ENCODE measurements at regions not wholly inside any gene's neighbourhood (a gene's known extent, or its start where the extent isn't known, plus 50 kb on each side); places are given as distances from the start of the nearest gene placed in this dataset.

DNA sequence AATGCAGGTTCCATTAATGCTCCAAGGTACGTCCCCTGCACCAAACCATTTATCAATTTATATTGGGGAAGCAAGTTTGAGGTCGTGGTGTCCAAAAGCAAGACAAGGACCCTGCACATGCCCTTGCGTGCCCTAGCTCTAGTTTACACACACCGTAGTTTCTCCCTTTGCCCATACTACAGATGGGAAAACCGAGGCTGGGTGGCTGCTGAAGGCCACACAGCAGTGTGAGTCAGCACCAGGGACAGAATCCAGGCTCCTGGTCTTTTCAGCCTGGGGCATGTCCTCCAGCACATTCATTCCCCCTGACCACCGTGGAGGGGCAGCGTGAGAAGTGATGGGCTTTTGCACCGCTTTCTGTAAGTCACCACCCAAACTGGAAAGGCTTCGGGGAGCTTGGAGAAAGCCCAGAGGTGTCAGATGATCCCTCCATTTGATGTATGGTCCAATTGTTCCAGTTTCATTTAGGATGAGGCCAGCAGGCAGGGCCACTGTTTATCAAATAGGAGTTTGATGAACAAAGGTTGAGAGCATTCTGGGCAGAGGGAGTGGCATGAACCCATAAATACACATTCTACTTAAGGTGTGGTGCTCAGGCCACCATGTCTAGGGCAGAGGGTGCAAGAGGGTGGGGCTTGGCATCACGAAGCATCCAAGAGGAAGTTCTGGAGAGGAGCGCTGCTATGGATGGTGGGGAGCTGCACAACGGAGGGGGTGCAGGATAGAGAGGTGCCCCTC lies 274.1 kb downstream of the HAUS1 start:
- DNase-seq (ENCODE audit: low spot score), result no peak

DNA sequence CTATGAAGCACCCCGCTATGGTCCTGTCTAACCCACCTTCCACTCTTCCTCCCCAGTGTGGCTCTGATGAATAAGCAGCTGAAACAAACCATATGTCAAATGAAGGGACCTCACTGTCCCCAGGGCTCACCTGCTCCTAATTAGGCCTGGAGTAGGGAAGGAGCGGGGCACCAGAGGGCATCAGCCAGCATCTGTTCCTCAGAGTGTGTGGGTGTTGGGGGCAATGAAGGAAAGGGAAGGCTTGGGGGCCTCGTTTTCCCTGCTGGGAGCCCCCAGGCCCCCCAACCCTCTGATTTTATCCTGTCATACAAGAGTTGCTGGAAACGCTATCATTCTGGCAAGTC lies 274.7 kb downstream of the HAUS1 start:
- DNase-seq (ENCODE audit: low spot score), result no peak

DNA sequence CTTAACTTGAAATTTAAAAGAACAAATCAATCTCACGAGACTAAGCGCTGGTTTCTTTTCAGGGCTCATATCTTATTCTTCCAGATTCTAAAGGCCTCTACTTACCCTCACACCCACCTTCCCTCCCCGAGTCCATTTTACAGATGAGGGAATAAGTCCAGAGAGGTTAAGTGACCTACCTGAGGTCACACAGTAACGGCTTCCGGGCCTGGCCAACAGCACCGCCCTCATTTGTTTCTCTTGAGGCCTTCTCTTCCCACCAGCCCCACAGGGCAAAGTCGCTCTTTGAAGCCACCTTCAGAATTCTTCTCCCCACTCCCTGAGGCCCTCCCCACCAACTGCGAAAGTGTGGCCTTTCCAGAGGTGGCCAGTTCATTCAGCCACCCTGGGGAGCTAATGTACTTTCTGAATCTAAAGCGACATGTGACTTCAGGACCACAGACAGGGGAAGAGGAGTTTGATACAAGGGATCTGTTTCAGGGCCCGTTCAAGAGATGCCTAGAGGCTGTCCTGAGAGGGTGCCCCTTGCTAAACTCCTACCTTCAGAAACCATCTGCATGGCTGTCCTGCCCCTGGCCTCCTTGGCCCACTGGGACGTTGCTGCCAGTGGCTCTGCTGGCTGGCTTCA lies 275.3 kb downstream of the HAUS1 start:
- no peak for DNase-seq (ENCODE audit: low spot score)

DNA sequence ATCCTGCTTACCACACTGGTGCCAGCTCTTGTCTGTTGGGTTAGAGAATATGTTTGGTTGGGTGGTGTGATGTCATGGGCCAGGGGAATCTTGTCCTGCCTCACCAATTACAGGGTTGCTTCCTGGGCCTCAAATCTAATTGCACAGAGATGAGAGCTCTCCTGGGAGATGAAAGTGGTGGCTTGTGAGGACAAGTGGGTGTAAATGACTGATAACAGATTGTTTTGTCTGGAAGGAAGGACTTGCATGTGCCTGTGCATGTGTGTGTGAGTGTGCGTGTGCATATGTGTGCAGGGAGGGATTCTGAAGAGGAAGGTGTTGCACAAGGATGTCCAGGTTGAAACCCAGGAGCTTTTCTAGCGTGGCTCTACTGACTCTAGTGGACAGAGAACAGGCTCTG lies 271.9 kb downstream of the LOXHD1 start:
- no peak for DNase-seq (ENCODE audit: low spot score)

DNA sequence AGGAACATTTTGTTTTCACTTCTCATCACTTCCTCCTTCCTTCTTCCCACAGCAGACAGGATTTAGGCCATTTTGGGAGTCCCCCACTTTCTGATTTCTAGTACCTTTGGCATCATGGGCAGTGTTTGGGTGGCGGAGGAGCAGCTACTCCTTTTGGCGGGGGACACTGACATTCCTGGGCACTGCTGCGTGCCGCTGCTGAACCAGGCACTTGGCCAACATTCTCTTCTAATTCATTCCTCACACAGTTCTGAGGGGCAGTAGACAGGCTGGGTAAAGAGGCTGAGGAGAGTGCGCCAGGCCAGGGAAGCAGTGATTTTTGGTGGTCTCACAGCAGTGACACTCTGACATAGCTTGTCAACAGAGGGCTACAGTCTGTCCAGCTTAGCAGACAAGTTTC lies 270.2 kb downstream of the LOXHD1 start:
- no peak for DNase-seq (ENCODE audit: low spot score)

DNA sequence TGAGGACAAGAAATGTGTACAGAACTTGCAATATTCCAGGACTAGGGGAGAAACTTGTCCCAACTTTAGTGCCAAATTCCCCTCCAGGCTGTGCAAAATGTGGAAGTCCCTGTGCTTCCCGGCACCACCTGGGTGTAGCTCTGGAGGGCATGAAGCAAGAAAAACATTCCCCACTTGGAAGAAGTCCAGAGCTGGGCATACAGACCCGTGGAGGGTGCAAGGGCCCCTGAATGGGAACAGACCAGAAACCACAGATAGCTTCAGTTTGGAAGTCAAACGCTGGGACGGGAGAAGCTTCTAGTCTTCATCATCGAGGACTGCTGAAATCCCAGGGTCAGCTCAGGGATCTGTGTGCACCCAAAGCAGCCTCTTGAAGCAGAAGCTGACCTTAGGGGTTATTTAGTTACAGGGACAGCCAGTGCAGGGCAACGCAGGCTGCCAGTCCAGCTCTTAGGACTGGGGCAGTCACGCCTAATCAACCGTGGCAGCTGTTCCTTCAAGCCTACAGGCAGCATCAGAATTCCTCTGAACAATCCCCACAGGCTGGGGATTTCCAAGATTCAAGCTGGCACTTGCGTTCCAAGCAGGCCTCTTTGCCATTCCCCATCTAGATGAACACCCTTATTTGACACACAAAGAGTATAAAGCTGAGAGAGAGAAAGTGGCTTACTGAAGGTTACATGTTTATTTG lies 269.4 kb downstream of the LOXHD1 start:
- DNase-seq (ENCODE audit: low spot score), result no peak

DNA sequence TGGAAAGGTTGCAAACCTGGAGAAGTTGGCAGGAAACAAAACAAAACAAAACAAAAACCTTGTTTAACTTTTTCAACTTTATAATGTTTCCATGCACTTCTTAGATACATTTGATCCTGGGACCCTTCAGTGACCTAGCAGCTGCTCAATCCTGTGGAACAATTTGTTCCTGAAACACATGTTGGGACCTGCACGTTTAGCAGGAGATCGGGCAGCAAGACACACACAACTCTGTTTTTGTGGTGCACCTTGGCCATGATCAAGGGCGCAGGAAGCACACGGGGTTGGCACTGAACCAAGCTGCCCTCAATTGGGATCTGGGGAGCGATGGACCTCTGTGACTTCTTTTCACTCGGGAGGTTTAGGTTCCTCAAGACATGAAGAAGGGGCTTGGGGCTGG lies 268.7 kb downstream of the LOXHD1 start:
- DNase-seq (ENCODE audit: low spot score), result no peak

DNA sequence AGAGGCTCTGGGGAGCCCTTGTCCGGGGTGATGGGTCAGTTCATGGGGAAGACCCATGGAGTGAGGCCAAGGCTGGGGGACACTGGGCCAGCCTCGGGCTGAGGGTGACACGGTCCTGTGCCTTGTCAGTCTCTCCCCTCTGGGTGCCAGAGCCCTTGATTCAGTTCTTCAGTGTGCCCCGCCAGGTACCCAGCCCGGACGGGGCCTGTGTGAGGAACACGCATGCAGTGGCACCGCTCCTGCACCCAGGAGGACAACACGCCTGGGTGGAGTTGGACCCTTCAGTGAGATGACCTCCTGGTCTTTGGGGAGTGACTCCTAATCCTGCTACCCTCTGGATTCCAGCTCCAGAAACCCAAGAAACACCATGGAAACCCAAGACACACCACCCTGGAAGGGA lies 264.4 kb downstream of the LOXHD1 start:
- no peak for DNase-seq (ENCODE audit: low spot score)

DNA sequence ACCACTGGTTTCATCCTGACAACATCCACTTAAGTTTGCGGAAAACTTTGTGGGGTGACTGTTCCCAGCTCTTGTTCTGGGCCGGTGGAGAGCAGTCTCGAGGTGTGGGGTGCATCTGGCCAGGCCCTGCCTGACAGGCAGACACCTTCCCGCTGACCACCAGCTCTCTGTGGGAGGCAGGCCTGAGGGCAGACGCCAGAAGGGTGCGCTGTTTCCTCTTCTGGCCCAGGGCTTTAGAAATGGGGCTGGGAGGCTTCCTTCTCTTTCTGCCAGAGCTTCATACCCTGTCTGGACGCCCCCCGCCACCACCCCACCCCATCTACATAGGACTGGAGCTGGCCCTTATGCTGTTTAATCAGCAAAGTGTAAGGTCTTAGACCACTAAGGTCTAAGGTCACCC lies 263.8 kb downstream of the LOXHD1 start:
- DNase-seq (ENCODE audit: low spot score), result no peak

DNA sequence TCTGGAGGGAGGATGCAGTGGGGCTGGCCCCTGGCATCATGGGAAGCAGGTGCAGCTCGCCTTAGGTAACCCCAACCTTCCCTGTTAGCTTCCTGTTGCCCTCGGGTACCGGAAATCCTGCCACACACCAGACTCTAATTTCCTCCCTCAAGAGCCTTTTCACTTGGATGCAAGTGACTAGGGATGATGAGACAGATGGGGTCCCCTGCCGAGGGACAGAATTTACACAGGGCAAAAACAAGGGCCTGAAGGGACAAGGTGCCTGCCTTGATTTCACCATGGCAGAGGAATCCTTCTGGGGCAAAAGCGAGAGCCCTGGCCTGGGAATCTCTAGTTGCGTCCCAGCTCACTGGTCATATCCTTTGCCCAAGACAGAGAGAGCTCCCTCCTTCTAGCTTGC lies 263.1 kb downstream of the LOXHD1 start:
- DNase-seq (ENCODE audit: low spot score), result no peak

DNA sequence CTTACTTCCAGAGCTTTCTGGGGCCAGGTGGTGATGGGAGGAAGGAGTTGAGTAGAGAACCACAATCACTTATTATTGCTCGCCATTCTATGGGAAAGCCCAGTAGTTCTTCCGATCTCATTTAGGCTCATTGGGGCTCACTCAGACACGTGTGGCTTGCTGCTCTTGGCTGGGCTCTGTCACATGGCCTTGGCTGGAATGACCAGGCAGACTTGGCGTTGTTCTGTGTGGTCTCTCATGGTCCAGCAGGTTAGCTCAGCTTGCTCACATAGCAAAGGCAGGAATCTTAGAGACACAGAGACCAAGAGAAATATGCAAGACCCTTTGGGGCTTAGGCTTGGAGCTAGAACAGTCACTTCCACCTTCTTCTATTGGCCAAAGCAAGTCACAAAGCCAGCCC lies 261.2 kb downstream of the LOXHD1 start:
- DNase-seq (ENCODE audit: low spot score), result no peak

DNA sequence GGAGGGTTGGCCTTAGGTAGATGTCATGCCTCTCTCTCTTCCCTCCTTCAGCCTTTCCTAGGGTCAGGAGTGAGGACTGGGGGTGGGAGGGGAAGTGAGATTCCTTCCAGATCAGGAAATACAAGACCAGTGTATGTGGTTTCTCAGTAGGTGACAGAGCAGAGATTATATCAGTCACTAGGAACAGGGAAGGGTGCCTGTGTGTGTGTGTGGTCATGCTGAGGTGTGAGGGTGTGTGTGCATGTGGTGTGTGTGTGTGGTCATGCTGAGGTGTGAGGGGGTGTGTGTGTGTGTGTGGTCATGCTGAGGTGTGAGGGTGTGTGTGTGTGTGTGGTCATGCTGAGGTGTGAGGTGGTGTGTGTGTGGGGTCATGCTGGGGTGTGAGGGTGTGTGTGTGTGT lies 259.8 kb downstream of the LOXHD1 start:
- DNase-seq (ENCODE audit: low spot score), result no peak

DNA sequence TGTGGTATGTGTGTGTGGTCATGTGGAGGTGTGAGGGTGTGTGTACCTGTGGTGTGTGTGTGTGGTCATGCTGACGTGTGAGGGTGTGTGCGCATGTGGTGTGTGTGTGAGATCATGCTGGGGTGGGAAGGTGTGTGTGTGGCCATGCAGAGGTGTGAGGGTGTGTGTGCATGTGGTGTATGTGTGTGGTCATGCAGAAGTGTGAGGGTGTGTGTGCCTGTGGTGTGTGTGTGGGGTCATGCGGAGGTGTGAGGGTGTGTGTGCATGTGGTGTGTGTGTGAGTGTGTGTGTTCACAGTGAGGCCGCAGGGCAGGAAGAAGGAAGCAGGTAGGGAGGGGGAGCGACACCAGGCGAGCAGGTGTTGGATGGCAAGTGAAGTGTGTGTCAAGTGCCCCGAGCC lies 259.0 kb downstream of the LOXHD1 start:
- DNase-seq (ENCODE audit: low spot score), result no peak

DNA sequence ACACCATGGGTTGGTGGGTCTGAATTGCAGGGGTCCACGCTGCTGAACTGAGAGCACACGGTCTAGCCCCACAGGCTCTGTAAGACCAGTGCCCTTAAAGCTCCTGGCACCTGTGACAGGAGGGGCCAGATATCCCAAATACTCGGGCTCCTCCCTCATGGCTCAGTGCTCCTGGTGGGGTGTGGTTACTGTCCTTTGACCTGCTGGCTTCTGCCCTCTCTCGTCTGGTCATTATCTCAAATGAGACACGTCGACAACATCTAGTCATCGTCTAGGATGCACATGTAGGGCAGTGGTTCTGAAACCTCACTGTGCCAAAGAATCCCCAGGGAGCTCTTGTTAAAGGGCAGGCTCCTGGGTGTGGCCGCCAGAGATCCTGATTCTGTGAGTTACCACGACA lies 258.4 kb downstream of the LOXHD1 start:
- no peak for DNase-seq (ENCODE audit: low spot score)

DNA sequence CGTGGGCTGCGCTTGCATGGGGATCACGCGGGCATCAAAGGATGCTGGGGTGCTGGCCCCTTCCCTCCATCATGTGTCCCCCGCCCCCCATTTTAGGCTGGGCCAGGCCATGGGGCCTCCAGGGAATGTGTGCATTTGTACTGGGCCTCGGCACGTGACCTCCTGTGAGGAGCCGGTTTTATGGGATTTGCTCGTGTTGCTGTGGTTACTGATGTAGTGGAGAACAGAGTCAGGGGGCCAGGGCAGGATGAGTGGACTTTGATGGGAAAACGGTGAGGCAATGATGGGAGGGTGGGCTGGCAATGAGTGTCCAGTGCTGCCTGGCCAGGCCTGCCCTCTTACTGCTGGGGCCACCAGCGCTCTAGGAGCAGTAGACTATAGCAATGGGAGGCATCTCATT lies 257.7 kb downstream of the LOXHD1 start:
- DNase-seq (ENCODE audit: low spot score), result no peak

DNA sequence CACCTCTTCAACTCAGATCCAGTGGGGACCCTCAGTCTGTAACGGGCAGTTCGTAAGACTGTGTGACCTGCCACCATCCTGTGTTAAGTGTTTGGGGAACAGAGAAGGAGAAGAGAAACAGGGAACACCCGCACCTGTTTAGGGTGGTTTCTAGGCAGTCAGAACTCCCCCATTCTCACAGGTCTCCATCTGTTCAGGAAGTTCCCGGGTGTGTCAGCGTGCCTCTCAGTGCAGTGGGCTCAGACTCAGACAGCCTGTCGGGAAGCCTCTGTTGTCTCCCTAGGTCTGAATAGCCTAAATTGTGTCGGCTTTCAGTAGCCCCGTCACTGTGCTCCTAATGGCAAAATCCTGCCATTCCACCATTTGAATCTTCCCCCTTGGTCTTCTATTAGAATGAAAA lies 256.6 kb downstream of the LOXHD1 start:
- DNase-seq (ENCODE audit: low spot score), result no peak

DNA sequence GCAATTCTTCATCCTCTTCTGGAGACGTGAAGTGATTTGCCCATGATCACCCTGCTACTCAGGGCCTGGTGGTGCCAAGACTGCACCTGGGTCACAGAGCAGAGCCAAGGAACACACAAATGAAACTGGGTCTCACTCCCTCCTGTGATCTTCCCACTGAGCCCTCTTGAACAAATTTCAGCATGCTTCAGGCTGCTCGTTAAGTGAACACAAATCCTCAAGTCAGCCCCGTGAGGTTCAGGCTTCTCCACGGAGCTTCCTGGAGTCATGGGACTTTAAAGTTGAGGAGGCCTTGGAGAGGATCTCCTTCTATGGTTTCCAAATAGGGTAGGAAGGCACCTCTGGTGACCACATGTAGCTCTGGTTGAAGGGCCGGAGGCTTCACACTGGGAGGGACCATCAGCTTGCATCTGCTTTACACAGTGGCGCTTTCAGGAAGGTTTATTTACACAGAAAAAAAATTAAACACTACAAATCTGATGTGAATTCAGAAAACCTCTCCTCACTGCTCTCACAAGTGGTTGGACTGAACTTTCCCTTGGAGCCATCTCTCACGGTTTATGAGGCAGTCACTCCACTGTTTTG lies 255.4 kb downstream of the LOXHD1 start:
- no peak for DNase-seq (ENCODE audit: low spot score)

DNA sequence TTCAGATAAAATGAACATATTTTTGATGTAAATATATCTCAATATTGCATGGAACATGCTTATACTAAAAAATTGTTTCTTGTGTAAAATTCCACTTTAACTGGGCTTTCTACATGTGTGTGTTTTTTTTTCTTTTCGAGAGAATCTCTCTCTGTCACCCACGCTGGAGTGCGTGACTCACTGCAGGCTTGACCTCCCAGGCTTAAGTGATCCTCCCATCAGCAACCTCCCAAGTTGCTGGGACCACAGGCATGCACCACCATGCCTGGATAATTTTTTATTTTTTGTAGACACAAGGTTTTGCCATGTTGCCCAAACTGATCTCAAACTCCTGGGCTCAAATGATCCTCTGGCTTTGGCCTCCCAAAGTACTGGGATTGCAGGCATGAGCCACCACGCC lies 254.6 kb downstream of the LOXHD1 start:
- no peak for DNase-seq (ENCODE audit: low spot score)

DNA sequence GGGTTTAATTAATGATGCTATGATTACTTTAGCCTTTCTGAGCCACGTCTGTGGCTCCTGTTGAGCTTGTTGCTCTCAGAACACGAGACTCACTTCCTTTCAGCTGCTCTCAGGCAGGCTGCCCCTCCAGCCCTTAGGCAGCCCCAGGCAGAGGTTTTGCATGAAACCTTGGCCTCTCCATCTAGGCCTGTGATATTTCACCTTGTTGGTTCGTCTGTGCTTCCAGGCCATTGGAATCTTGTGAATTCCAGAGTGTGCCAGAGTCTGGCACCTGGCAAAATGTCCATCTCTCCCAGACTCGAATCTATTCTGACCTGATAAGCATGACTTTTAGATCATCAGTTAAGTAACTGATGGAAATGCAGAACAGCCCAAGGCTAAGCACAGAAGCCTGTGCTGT lies 254.1 kb downstream of the LOXHD1 start:
- no peak for DNase-seq (ENCODE audit: low spot score)

DNA sequence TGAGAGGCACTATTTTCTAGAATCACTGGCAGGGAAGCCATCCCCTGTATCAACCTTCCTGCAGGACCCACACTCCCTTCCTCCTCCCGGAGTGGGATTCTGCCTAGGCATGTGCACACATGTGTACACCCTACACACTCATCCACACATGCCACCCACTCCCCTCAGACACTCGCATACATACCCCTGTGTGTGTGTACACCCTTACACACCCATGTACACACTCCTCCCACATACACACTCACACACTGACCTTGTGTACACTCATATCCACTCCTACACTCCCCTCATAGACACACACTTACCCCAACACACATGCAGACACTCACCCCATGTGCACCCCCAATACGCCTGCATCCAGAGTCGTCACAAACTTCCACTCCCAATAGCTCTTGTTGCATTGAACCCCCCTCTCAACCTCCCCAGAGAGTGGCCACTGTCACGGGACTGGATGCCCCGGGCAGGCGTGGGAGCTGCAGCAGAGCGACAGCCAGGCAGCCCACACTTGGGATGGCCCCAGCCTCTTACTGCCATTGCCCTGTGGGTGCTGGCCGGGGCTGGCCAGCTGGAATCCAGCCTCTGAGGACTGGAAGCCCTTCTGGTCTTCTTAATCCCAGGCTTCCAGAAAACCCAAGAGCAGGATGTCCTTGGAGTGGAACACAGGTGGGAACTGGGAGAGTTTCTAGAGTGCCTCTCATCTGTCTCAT lies 251.0 kb downstream of the LOXHD1 start:
- DNase-seq (ENCODE audit: low spot score), result no peak

DNA sequence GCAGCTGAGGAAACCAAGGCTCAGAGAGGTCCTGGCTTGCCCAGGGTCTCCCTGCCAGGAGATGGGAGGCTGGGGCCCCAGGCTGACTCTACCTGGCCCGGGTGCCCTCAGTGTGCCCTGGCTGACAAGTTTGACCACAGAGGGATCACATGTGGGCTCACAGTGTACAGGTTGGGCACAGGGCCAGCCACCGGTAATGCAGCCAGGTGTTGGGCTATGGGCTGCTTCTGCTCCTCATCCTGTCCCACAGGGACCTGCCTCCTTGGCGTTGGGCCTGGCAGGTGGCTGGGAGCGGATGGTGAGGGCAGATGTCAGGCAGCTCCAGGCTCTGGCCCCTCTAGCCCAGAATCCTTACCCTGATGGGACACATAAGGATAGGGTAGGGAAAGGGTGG lies 250.5 kb downstream of the LOXHD1 start:
- no peak for DNase-seq (ENCODE audit: low spot score)

DNA sequence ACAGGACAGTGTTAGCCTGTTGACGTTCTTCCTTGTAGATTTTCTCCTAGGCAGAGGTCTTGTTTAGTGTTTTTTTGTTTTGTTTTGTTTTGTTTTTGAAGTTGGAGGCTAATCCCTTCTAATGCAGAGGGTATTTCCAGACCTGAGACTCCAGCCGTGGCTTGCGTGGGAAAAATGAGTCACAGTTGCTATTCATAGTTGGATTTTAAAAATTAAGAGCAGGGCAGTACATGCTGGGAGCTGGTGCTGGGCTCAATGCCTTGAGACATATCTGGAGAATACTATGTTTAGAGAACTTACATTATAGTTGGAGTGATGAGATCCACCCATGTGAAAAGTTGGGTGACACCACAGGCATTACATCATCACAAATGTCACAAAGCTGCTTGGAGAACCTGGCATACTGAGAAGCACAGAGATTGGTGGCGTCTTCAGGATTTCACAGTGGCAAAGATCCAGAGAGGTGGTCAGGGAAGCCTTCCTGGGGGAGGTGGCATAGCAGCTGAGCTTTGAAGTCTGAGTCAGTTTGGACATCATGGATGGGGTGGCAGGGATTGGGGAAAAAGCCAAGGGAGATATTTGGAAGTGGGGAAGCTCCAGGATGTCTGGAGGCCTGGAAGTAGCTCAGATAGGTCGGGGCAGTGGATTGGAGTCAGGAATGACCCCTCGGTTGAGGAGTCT lies 249.4 kb downstream of the LOXHD1 start:
- no peak for DNase-seq (ENCODE audit: low spot score)

Measured in CD4-positive, alpha-beta T cell treated with Interleukin-15 for 4 hours (primary cell).